GM12878 (cell line): ENCODE measurements at regions not wholly inside any gene's neighbourhood (a gene's known extent, or its start where the extent isn't known, plus 50 kb on each side); places are given as distances from the start of the nearest gene placed in this dataset.

Experiments used
- ATAC-seq: fragments of 200-7000 bp; cut with Tn5 transposase; 3 replicates; pipeline ENCODE4 v1.9.1; 2020; ENCODE audit warnings: mild to moderate bottlenecking, moderate library complexity
- BruUV-seq: library from RNA; stranded (reverse); fragments of 400-500 nt; replicated peaks from 2 replicates; lab custom pipeline; 2021; lab: Mats Ljungman, UMichigan
- CTCF ChIA-PET: fragments of 300-600 bp; sonication (Branson Sonifier 250); formaldehyde crosslinking; extraction: SDS; loops from one replicate; lab custom pipeline; 2021; ENCODE audit warnings: inconsistent platforms; lab: Yijun Ruan, JAX
- POLR2A ChIA-PET: fragments of 350-600 bp; formaldehyde crosslinking; extraction: SDS; loops from one replicate; lab custom pipeline; 2021; ENCODE audit warnings: inconsistent platforms; lab: Charles Lee
- RAD21 ChIA-PET: fragments of 300-600 bp; sonication (Branson Sonifier 250); formaldehyde crosslinking; loops from one replicate; lab custom pipeline; 2023; ENCODE audit warnings: antibody characterized with exemption; ENCODE audit not compliant: unreplicated experiment; lab: Charles Lee
- SMC1A ChIA-PET: fragments of 300-600 bp; sonication (Branson Sonifier 250); formaldehyde crosslinking; loops from one replicate; lab custom pipeline; 2023; ENCODE audit not compliant: unreplicated experiment, uncharacterized antibody; lab: Charles Lee
- DNase-seq: peaks from one replicate; pipeline ENCODE4 v3.0.0-alpha.2; 2011; ENCODE audit warnings: low read depth, low spot score
- FAIRE-seq: peaks from 3 replicates; lab custom pipeline; 2011; peaks lifted over from hg19 to GRCh38; lab: Jason Lieb, UNC
- H2AFZ ChIP-seq: 2 replicates; pipeline ENCODE4 v1.6.0; 2011; ENCODE audit warnings: low read depth, low read length, control low read depth; ENCODE audit not compliant: control insufficient read depth
- H3K27ac ChIP-seq: 2 replicates; pipeline ENCODE4 v1.5.1; 2011; ENCODE audit warnings: control low read depth; ENCODE audit not compliant: control insufficient read depth, insufficient read depth
- H3K27me3 ChIP-seq, 2 experiments: replicated peaks in 1 of 2; 2 replicates each; pipeline versions ENCODE4 v1.6.0 to v1.6.1; 2011; ENCODE audit warnings: low read length in 1 of 2; ENCODE audit not compliant: control insufficient read depth in 2 of 2, insufficient read depth in 2 of 2
- H3K36me3 ChIP-seq, 2 experiments: 2 replicates each; pipeline ENCODE4 v1.5.1; 2011; ENCODE audit warnings: low read length in 1 of 2; ENCODE audit not compliant: control insufficient read depth in 2 of 2, insufficient read depth in 2 of 2
- H3K4me1 ChIP-seq: 2 replicates; pipeline ENCODE4 v1.6.1; 2011; ENCODE audit warnings: mild to moderate bottlenecking, low read length, moderate library complexity, mixed read lengths; ENCODE audit not compliant: control insufficient read depth, insufficient read depth
- H3K4me2 ChIP-seq: 2 replicates; pipeline ENCODE4 v1.6.0; 2011; ENCODE audit warnings: control low read depth; ENCODE audit not compliant: control insufficient read depth, insufficient read depth
- H3K4me3 ChIP-seq: fragments of 200-600 bp; sonication (generic); 2 replicates; pipeline ENCODE4 v1.5.1; 2016
- H3K79me2 ChIP-seq: 2 replicates; pipeline ENCODE4 v1.6.0; 2011; ENCODE audit warnings: low read length; ENCODE audit not compliant: control insufficient read depth, insufficient read depth
- H3K9ac ChIP-seq: 2 replicates; pipeline ENCODE4 v1.8.0; 2011; ENCODE audit warnings: low read length, control low read depth, mixed read lengths; ENCODE audit not compliant: control insufficient read depth, insufficient read depth
- H3K9me3 ChIP-seq: replicated peaks from 3 replicates; pipeline ENCODE4 v1.5.1; 2011; ENCODE audit warnings: mild to moderate bottlenecking, low read length; ENCODE audit not compliant: control insufficient read depth, insufficient read depth
- H4K20me1 ChIP-seq: 2 replicates; pipeline ENCODE4 v1.6.0; 2011; ENCODE audit not compliant: control insufficient read depth, insufficient read depth
- BHLHE40 ChIP-seq, 2 experiments: fragments of 450-650 bp in 1 of 2; IDR thresholded peaks; 2 replicates each; pipeline ENCODE4 v1.6.1; 2011 to 2017; ENCODE audit warnings: low read depth in 2 of 2, borderline replicate concordance in 1 of 2, improper control_type of control experiment in 1 of 2, low read length in 1 of 2, mild to moderate bottlenecking in 1 of 2
- BRCA1 ChIP-seq: IDR thresholded peaks from 2 replicates; pipeline ENCODE4 v1.6.1; 2011; ENCODE audit warnings: low read depth, low read length, improper control_type of control experiment
- CHD4 ChIP-seq: fragments of 200-600 bp; sonication (generic); IDR thresholded peaks from 2 replicates; pipeline ENCODE4 v1.6.1; 2016; ENCODE audit warnings: mild to moderate bottlenecking
- ESRRA ChIP-seq: IDR thresholded peaks from 2 replicates; pipeline ENCODE4 v1.6.1; 2012; ENCODE audit warnings: mild to moderate bottlenecking, low read length, improper control_type of control experiment
- KLF5 ChIP-seq: fragments of 450-650 bp; IDR thresholded peaks from 2 replicates; pipeline ENCODE4 v1.6.1; 2014; ENCODE audit warnings: mild to moderate bottlenecking; ENCODE audit not compliant: partially characterized antibody
- MAX ChIP-seq: IDR thresholded peaks from 2 replicates; pipeline ENCODE4 v1.6.1; 2012; ENCODE audit warnings: low read depth, low read length, improper control_type of control experiment
- NFIC ChIP-seq: IDR thresholded peaks from 2 replicates; pipeline ENCODE4 v1.6.1; 2012; ENCODE audit warnings: low read depth, mild to moderate bottlenecking, inconsistent platforms, low read length, moderate library complexity
- RB1 ChIP-seq: fragments of 450-650 bp; formaldehyde crosslinking; IDR thresholded peaks from 2 replicates; pipeline ENCODE4 v1.6.1; 2017; ENCODE audit warnings: mild to moderate bottlenecking, borderline replicate concordance
- RBBP5 ChIP-seq: fragments of 200-600 bp; sonication (generic); conservative IDR thresholded peaks from 2 replicates; pipeline ENCODE4 v1.6.1; 2016
- SMAD1 ChIP-seq: fragments of 450-650 bp; IDR thresholded peaks from 2 replicates; pipeline ENCODE4 v1.6.1; 2018; ENCODE audit warnings: mild to moderate bottlenecking, low read depth; ENCODE audit not compliant: partially characterized antibody
- TBL1XR1 ChIP-seq: IDR thresholded peaks from 2 replicates; pipeline ENCODE4 v1.6.1; 2012; ENCODE audit warnings: low read depth, low read length, improper control_type of control experiment
- ZNF24 ChIP-seq: fragments of 450-650 bp; IDR thresholded peaks from 2 replicates; pipeline ENCODE4 v1.6.1; 2017; ENCODE audit warnings: antibody characterized with exemption, mild to moderate bottlenecking
- ZSCAN29 ChIP-seq: fragments of 450-650 bp; IDR thresholded peaks from 2 replicates; pipeline ENCODE4 v1.6.1; 2017; ENCODE audit warnings: mild to moderate bottlenecking, moderate library complexity
- ZZZ3 ChIP-seq: IDR thresholded peaks from 2 replicates; pipeline ENCODE4 v1.6.1; 2011; ENCODE audit warnings: low read depth; ENCODE audit not compliant: control insufficient read depth, insufficient read length
- WGBS: methylation state at CpG from one replicate; pipeline ENCODE4 v1.1.6; 2016; ENCODE audit warnings: low lambda C conversion rate; ENCODE audit not compliant: insufficient replicate concordance, insufficient coverage; ENCODE audit errors: missing lambda C conversion rate; 5-methylcytosine and 5-hydroxymethylcytosine counted together
- in situ Hi-C: fragments of 300-500 bp; cut with MboI; formaldehyde crosslinking; loops from 9 replicates; pipeline ENCODE4 v1.14.3; 2018; ENCODE audit warnings: mixed read lengths
- intact Hi-C: fragments of 100-400 bp; cut with micrococcal nuclease; formaldehyde crosslinking; loops from one replicate; pipeline ENCODE4 v1.14.2; 2022; ENCODE audit not compliant: unreplicated experiment
- TF ChIP-seq, protein P1 (sequence below): IDR thresholded peaks from 2 replicates; pipeline ENCODE4 v1.6.1; 2011; ENCODE audit warnings: mild to moderate bottlenecking, low read depth, low read length, moderate library complexity; ENCODE audit not compliant: insufficient replicate concordance
- TF ChIP-seq, protein P2 (sequence below): fragments of 450-650 bp; IDR thresholded peaks from 2 replicates; pipeline ENCODE4 v1.6.1; 2018; ENCODE audit warnings: borderline replicate concordance, mild to moderate bottlenecking; ENCODE audit not compliant: partially characterized antibody
- TF ChIP-seq, protein P3 (sequence below): fragments of 450-650 bp; IDR thresholded peaks from 2 replicates; pipeline ENCODE4 v1.6.1; 2018; ENCODE audit warnings: mild to moderate bottlenecking, low read depth, moderate library complexity; ENCODE audit not compliant: partially characterized antibody
- TF ChIP-seq, protein P4 (sequence below): IDR thresholded peaks from 2 replicates; pipeline ENCODE4 v1.6.1; 2012; ENCODE audit warnings: low read depth, low read length, improper control_type of control experiment

DNA sequence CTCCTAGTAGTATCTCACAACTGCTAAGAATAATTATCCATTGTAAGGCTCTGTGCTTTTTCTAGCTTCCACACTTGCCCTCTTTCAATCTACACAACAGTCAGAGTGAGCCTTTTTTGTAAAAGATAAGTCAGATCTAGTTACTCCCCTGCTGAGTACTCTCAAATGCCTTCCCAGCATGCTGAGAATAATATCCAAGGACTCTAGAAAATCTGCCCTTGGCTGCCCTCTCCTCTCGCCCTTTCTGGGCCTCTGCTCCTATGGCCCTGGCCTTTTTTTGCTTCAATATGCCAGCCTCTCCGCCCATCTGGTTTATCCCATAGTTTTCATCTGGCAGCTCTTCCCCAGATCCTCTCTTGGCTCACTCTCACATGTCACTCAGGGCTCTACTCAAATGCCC, 455.9 kb upstream of the UBE2E3 start:
- no peaks in the 10 kb centered on the region for H3K36me3 ChIP-seq
- H3K4me1 ChIP-seq = no peaks in the 10 kb centered on the region
- no peaks in the 10 kb centered on the region for H3K27me3 ChIP-seq
- ATAC-seq (no peak), DNase-seq (no peak), FAIRE-seq (no peak)
- H3K79me2 ChIP-seq = no peaks in the 10 kb centered on the region
- BruUV-seq = no TSS peak
- H3K9ac ChIP-seq = no peak overlapping the region
- no peak overlapping the region for H3K4me2 ChIP-seq
- RAD21 ChIA-PET = no interaction called here
- in situ Hi-C loops = no loop called here
- 15% methylated on average over 2 of the region's 2 CpGs for WGBS
- CTCF ChIA-PET = no interaction called here
- POLR2A ChIA-PET = no interaction called here
- SMC1A ChIA-PET = no interaction called here
- intact Hi-C loops = no loop called here
- H4K20me1 ChIP-seq = no peaks in the 10 kb centered on the region
- H3K4me3 ChIP-seq = no peak overlapping the region
- H3K27ac ChIP-seq = no peak overlapping the region
- no peak for TF ChIP-seq ZNF24
- TF ChIP-seq SMAD1 = no peak
- TF ChIP-seq, protein P1, sequence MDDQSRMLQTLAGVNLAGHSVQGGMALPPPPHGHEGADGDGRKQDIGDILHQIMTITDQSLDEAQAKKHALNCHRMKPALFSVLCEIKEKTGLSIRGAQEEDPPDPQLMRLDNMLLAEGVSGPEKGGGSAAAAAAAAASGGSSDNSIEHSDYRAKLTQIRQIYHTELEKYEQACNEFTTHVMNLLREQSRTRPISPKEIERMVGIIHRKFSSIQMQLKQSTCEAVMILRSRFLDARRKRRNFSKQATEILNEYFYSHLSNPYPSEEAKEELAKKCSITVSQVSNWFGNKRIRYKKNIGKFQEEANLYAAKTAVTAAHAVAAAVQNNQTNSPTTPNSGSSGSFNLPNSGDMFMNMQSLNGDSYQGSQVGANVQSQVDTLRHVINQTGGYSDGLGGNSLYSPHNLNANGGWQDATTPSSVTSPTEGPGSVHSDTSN = no peak
- TF ChIP-seq BHLHE40 (IDR thresholded peaks at IDR 0.05; ENCODE audit: borderline replicate concordance in 1 of 2, low read depth in 2 of 2, low read length in 1 of 2) = no peak
- no peak for TF ChIP-seq ZZZ3
- TF ChIP-seq KLF5 = no peak
- no peak for TF ChIP-seq RBBP5
- no peak for TF ChIP-seq ESRRA
- TF ChIP-seq CHD4 = no peak
- TF ChIP-seq, protein P2, sequence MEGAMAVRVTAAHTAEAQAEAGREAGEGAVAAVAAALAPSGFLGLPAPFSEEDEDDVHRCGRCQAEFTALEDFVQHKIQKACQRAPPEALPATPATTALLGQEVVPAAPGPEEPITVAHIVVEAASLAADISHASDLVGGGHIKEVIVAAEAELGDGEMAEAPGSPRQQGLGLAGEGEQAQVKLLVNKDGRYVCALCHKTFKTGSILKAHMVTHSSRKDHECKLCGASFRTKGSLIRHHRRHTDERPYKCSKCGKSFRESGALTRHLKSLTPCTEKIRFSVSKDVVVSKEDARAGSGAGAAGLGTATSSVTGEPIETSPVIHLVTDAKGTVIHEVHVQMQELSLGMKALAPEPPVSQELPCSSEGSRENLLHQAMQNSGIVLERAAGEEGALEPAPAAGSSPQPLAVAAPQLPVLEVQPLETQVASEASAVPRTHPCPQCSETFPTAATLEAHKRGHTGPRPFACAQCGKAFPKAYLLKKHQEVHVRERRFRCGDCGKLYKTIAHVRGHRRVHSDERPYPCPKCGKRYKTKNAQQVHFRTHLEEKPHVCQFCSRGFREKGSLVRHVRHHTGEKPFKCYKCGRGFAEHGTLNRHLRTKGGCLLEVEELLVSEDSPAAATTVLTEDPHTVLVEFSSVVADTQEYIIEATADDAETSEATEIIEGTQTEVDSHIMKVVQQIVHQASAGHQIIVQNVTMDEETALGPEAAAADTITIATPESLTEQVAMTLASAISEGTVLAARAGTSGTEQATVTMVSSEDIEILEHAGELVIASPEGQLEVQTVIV = no peak
- TF ChIP-seq, protein P3, sequence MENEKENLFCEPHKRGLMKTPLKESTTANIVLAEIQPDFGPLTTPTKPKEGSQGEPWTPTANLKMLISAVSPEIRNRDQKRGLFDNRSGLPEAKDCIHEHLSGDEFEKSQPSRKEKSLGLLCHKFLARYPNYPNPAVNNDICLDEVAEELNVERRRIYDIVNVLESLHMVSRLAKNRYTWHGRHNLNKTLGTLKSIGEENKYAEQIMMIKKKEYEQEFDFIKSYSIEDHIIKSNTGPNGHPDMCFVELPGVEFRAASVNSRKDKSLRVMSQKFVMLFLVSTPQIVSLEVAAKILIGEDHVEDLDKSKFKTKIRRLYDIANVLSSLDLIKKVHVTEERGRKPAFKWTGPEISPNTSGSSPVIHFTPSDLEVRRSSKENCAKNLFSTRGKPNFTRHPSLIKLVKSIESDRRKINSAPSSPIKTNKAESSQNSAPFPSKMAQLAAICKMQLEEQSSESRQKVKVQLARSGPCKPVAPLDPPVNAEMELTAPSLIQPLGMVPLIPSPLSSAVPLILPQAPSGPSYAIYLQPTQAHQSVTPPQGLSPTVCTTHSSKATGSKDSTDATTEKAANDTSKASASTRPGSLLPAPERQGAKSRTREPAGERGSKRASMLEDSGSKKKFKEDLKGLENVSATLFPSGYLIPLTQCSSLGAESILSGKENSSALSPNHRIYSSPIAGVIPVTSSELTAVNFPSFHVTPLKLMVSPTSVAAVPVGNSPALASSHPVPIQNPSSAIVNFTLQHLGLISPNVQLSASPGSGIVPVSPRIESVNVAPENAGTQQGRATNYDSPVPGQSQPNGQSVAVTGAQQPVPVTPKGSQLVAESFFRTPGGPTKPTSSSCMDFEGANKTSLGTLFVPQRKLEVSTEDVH = no peak
- TF ChIP-seq RB1 = no peak
- no peak for TF ChIP-seq NFIC
- TF ChIP-seq, protein P4, sequence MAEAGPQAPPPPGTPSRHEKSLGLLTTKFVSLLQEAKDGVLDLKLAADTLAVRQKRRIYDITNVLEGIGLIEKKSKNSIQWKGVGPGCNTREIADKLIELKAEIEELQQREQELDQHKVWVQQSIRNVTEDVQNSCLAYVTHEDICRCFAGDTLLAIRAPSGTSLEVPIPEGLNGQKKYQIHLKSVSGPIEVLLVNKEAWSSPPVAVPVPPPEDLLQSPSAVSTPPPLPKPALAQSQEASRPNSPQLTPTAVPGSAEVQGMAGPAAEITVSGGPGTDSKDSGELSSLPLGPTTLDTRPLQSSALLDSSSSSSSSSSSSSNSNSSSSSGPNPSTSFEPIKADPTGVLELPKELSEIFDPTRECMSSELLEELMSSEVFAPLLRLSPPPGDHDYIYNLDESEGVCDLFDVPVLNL = no peak
- TF ChIP-seq BRCA1 = no peak
- no peak for TF ChIP-seq ZSCAN29
- no peak for TF ChIP-seq MAX
- TF ChIP-seq TBL1XR1 = no peak
- no peak overlapping the region for H2AFZ ChIP-seq
- H3K9me3 ChIP-seq = no peaks in the 10 kb centered on the region
